GM18870 (cell line): ENCODE measurements at regions not wholly inside any gene's neighbourhood (a gene's known extent, or its start where the extent isn't known, plus 50 kb on each side); places are given as distances from the start of the nearest gene placed in this dataset.

Experiments used
- ATAC-seq: cut with Tn5 transposase; IDR thresholded peaks from one replicate; pipeline ENCODE4 v1.9.1; 2021; ENCODE audit warnings: moderate library complexity; ENCODE audit not compliant: unreplicated experiment

GRCh38 chr3:158961911-158962310 lies 160.1 kb downstream of the MFSD1 start:
- ATAC-seq, result no peak

DNA sequence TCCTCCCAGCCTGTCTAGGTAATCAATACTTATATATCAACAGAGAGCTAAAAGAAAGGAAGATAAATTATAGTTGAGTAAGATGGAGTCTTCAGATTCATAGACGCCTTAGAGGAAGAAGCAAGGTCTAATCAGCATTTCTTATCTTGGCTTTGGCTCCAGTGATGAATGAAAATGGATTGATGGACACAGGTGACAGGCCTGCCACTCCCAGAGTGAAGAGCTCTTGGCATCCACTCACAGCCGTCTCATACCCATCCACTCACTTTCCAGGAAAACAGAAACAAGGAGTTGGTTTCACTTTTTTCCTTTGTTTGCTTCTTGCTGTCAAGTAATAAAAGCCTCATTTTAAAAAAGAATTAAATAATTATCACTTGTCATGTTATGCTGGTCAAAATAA lies 168.2 kb downstream of the MFSD1 start:
- no peak for ATAC-seq

DNA sequence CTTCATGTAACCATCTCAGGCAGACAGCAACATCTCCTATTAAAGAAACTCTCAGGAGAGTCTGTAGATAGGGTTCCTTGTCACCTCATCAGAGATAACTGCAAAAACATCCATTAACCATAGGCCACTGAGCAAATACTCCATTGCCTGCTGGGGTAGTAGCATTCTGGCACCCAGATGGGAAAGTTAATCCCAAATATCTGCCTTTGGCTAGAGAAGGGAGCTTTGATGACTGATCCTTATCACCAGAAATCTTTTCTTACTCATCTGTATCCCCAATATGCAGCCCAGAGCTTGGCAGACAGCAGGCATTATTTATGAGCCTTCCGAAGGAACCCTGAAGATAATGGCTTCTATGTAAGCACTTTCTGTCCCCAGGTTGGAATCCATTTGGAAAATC lies 173.1 kb downstream of the MFSD1 start:
- ATAC-seq, result no peak

DNA sequence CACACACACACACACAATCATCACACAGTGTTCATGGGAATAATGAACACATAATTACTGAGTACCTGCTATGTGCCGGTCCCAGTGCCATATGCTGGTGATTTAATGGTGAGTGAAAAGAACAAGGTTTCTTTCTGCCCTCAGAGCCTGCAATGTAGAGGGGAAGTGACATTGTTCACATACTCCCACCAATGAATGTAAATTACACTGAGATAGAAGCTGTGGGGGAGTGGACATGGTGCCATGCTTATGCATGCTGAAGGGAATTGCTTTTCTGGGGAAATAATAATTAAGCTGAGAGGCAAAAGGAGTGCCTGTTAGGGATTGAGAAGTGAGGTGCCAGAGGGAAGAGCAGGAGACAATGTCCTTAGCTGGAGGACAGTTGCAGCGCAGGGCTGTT lies 175.1 kb downstream of the MFSD1 start:
- ATAC-seq, result no peak

DNA sequence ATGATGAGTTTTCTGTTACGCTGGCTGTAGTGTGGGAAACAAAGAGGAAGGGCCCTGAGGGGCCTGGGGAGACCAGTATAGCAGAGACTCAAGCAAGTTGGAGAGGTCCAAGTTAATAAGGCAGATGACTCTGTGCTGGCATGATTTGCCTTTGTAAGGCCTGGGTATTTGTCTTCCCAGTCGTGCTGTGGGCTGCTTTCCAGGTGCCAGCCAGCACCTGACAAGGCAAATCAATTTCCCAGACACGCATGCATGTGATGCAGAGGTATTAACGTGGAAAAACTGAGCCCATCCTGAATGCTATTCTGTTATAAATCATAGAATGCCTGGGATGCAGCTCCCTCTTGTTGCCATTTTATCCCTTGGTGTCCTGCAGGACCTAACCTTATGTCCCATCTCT lies 175.6 kb downstream of the MFSD1 start:
- no peak for ATAC-seq

GRCh38 chr3:158983216-158984099 lies 181.6 kb downstream of the MFSD1 start:
- no peak for ATAC-seq

- no peak for ATAC-seq
Measured at GRCh38 chr3:158991146-158991705, 189.4 kb downstream of the MFSD1 start.

DNA sequence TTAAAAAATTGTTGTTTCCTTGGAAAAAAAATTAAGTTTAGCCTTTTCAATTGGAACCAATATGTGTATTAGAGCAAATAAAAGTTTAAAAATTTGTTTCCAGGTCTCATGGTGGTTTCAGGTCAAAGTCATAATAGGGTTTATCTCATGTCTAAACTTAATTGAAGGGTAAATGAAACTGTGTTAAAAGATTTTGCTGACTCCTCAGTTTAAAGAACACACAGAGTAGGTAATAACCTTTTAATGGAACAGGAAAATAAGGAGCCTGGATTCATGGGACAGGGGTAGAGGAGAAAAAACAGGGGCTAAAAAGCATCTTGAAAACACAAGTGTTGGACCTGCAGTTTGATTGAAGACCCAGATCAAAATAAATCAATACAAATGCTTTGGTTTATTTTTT lies 190.6 kb downstream of the MFSD1 start:
- no peak for ATAC-seq

DNA sequence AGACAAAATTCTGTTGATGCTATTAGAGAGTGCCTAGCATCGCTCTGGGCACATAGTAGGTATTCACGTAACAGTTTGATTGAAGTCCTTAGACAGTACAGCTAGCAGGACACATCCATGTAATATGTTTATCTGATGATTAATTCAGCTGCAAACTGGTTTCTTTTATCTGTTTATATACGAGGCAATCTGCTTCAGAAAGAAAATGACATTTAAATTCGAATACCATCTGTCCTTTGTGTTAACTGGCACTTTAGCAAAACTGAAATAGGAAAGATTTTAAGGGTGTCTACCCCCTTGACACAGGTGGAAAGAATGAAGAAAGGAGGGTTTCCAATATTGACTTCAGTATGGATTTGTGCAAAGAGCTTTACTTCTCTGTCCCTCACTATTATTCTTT lies 192.5 kb downstream of the MFSD1 start:
- ATAC-seq, result no peak

GRCh38 chr3:159001711-159002110 lies 199.9 kb downstream of the MFSD1 start:
- no peak for ATAC-seq

- ATAC-seq, result no peak
Measured at GRCh38 chr3:159005137-159005536, 203.3 kb downstream of the MFSD1 start.

DNA sequence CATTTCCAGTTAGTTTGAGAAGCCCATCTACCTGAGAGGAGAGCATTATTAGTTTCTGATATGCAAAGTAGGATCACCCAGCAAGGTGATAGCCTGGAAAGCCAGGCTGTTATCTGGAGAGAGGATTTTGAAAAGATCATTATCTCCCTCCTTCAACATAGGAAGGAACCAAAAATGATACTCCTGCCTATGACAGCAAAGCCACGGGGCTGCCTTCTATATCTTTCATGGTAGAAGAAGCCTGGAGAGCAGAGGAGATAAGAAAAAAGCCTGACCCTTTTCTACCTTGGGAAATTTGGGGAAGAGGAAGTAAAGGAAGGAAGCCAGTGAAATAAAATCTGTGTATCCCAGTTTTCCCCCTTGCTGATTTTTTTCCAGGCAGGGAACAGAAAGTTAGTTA lies 205.5 kb downstream of the MFSD1 start:
- ATAC-seq, result no peak

DNA sequence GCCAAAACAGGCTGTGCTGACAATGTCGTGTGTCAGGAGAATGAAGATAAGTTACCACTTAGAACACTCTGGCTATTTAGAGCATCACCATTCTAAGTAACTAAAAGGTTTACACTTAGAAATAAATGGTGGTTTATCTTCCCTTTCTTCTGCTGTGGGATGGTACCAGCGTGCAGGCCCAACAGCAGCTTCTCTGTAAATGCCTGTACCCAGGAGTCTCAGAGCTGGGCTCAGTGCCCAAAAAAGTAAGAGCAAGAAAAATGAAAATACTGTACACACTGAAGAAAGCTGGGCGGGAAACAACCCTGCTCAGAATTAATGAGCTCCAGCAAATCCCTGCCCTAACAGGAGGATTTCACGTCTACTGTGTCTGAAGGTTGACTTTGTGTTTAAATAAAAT lies 206.5 kb downstream of the MFSD1 start:
- no peak for ATAC-seq

DNA sequence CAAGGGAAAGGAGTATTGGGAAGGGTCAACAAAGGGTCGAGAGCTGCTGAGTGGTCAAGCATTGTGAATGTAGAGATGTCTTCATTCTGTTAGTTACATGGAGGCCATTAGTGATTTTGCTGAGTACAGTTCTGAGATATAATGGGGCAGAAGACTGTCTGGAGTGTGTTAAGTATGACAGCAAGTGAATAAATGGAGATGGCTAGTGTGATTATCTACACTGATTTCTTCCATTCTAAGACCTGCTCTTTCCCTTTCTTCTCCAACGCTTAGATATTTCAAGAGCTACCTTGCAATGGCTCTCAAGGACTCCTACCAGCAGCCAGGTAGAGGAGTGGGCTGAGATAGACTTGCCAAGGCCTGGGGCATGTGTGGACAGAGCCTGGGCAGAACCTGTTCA lies 216.5 kb downstream of the MFSD1 start:
- ATAC-seq, result no peak

DNA sequence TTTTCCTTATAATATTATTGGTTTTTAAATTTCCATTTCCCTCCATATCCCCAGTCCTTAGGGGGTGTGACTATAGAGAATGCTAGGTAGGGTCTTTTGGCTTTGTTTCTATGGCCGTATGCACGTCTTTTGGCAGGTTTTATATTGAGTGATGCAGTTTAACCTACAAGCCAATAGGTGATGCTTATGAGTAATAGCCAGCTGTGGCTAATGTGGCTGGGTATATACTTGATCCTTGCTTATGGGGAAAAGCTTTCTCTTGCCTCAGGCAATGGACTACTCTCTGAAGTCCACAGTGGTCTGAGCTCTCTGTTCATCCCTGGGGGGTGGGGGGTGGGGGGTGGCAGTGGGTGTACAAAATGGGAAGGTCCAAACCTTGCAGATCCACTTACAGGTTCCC lies 223.9 kb downstream of the MFSD1 start:
- ATAC-seq, result no peak

DNA sequence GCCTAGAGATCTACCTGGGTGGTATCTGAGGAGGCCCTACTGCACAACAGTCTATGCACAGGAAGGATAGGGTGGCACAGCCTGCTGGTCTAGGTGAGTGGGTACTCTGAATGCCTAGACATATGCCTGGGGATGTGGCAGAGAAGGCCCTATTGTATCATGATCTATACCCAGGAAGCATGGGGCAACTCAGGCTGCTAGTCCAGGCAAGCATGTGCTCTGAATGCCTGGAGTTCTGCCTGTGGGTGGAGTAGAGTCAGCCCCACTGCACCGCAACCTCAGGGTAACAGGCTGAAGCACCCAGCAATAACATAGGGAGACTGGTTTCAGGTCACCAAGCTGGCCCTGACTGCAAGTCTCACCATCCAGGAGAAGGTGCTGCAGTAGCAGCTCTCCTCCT lies 224.7 kb downstream of the MFSD1 start:
- ATAC-seq, result no peak

DNA sequence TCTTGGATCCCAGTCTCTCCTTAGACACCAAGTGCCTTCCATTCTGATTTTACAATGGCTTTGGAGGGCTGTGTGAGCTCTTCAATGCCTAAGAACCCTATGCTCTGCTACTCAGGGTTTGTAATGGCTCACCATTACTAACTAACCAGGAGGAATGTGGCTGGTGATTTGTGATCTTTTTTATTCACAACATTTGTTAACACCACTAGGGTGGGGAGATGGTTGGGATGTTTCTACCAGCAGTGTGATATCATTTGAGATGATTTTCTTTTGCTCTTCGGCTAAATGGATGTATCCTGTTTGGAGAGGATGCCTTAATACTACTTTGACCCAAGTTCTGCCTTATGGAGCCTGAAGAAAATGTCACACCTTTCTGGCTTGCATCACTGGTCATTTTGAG lies 226.9 kb downstream of the MFSD1 start:
- ATAC-seq, result no peak

DNA sequence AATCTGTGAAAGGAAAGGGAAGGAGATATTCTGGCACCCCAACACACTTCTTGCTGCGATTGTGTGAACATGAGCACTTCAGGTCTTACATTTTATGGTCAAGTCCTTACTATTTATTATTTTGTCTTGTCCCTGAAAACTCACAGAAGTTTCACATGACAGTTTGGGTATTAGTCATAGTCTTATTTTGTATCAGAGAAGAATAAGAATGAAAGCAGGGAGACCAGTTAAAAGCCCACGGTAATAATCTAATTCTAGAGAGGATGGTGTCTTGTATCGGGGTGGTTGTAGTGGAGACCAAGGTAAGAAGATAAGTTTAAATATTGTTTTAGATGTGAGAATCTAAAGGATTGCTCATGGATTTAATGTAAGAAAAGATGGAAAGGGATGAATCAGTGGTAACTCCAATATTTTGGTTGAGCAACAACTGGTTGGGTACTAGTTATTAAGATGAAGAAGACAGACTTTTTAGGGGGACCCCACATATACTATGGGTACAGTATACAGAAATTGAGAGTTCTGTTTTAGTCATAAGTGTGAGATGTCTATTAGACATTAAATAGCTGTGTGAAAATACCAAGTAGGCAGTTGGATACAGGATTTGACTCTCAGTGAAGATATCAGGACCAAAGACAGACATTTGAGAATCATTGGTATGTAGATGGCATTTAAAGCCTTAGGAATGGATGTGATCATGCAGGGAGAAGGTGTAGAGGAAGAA lies 227.6 kb downstream of the MFSD1 start:
- ATAC-seq, result peak; percentile 94

GRCh38 chr3:159030138-159030670 lies 228.3 kb downstream of the MFSD1 start:
- ATAC-seq, result no peak

- no peak for ATAC-seq
Measured at GRCh38 chr3:159030886-159031679, 229.2 kb downstream of the MFSD1 start.

GRCh38 chr3:159032311-159032710 lies 230.5 kb downstream of the MFSD1 start:
- ATAC-seq, result no peak
